ENCODE measurements at regions not wholly inside any gene's neighbourhood (a gene's known extent, or its start where the extent isn't known, plus 50 kb on each side); places are given as distances from the start of the nearest gene placed in this dataset.

GRCh38 chr7:92909686-92910475 is 73.5 kb upstream of the CDK6 start:
- TF ChIP-seq, protein P1, sequence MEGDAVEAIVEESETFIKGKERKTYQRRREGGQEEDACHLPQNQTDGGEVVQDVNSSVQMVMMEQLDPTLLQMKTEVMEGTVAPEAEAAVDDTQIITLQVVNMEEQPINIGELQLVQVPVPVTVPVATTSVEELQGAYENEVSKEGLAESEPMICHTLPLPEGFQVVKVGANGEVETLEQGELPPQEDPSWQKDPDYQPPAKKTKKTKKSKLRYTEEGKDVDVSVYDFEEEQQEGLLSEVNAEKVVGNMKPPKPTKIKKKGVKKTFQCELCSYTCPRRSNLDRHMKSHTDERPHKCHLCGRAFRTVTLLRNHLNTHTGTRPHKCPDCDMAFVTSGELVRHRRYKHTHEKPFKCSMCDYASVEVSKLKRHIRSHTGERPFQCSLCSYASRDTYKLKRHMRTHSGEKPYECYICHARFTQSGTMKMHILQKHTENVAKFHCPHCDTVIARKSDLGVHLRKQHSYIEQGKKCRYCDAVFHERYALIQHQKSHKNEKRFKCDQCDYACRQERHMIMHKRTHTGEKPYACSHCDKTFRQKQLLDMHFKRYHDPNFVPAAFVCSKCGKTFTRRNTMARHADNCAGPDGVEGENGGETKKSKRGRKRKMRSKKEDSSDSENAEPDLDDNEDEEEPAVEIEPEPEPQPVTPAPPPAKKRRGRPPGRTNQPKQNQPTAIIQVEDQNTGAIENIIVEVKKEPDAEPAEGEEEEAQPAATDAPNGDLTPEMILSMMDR (IDR thresholded peaks at IDR 0.05) = no peak
- TF ChIP-seq POLR2AphosphoS5 (IDR thresholded peaks at IDR 0.05) = no peak
